ENCODE measurements at regions not wholly inside any gene's neighbourhood (a gene's known extent, or its start where the extent isn't known, plus 50 kb on each side); places are given as distances from the start of the nearest gene placed in this dataset.

GRCh38 chr2:136664713-136665405 lies 100.5 kb upstream of the THSD7B start:
- H3K27ac ChIP-seq (ENCODE audit: extremely low read depth, low read depth, low read length), result no peak overlapping the region
- no peak overlapping the region for H3K4me3 ChIP-seq (ENCODE audit: low read depth, low read length)
- TF ChIP-seq KLF9 (tag by site-specific recombination; IDR thresholded peaks at IDR 0.05; ENCODE audit: low read depth) (no peak), PRDM6 (tag by site-specific recombination; IDR thresholded peaks at IDR 0.05) (no peak), ZNF146 (tag by site-specific recombination; IDR thresholded peaks at IDR 0.05) (no peak), ZBTB11 (tag by site-specific recombination; conservative IDR thresholded peaks at IDR 0.05; ENCODE audit: low read depth) (no peak)
- CTCF ChIA-PET, result no interaction called here
- POLR2A ChIA-PET, result interaction anchor here (0.6 kb wide), 1 partner anchor 715 kb away, joined by 3 read pairs; no protein-coding TSS in a partner anchor
- H3K9me3 ChIP-seq (ENCODE audit: control insufficient read depth, insufficient read depth, low read depth, low read length), result no peaks in the 10 kb centered on the region
- no peaks in the 10 kb centered on the region for H3K4me1 ChIP-seq (ENCODE audit: control insufficient read depth, insufficient read depth, low read length)
- H3K36me3 ChIP-seq (ENCODE audit: control insufficient read depth in 2 of 2, insufficient read depth in 1 of 2, low read length in 2 of 2), result no peaks in the 10 kb centered on the region

DNA sequence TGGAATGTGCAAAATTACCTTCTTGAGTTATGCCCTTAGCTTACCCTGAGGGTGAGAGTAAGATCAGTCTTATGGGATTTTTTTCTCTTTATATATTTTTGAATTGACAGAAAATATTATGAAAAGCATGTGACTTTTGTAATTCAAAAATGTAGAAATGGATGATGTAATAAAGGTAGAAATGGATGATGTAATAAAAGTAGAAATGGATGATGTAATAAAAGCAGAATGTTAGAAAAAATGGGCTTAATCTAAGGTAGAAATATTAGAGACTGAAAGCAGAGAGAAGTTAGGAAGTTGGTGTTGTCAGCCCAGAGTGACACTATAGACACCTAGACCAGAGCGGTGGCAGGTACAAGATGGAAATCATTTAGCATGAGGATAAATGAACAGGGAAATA lies 107.1 kb upstream of the THSD7B start:
- no peak overlapping the region for H3K4me3 ChIP-seq (ENCODE audit: low read depth, low read length)
- TF ChIP-seq ATF2 (tag by site-specific recombination; IDR thresholded peaks at IDR 0.05; ENCODE audit: low read depth) (peak; percentile 60), ZNF645 (tag by site-specific recombination; IDR thresholded peaks at IDR 0.05) (no peak)
- no peaks in the 10 kb centered on the region for H3K9me3 ChIP-seq (ENCODE audit: control insufficient read depth, insufficient read depth, low read depth, low read length)
- ChIA-PET CTCF (no interaction called here), POLR2A (no interaction called here)
- no peaks in the 10 kb centered on the region for H3K4me1 ChIP-seq (ENCODE audit: control insufficient read depth, insufficient read depth, low read length)
- no peaks in the 10 kb centered on the region for H3K36me3 ChIP-seq (ENCODE audit: control insufficient read depth in 2 of 2, insufficient read depth in 1 of 2, low read length in 2 of 2)
- H3K27ac ChIP-seq (ENCODE audit: extremely low read depth, low read depth, low read length), result no peak overlapping the region

GRCh38 chr2:136653861-136654260 lies 111.5 kb upstream of the THSD7B start:
- no peak overlapping the region for H3K4me3 ChIP-seq (ENCODE audit: low read depth, low read length)
- POLR2A ChIA-PET, result no interaction called here
- no peaks in the 10 kb centered on the region for H3K9me3 ChIP-seq (ENCODE audit: control insufficient read depth, insufficient read depth, low read depth, low read length)
- CTCF ChIA-PET, result interaction anchor here (0.7 kb wide), 1 partner anchor 174 kb away, joined by 3 read pairs; no protein-coding TSS in a partner anchor
- TF ChIP-seq ZNF214 (tag by site-specific recombination; IDR thresholded peaks at IDR 0.05; ENCODE audit: borderline replicate concordance), result no peak
- no peak for TF ChIP-seq ZNF335 (tag by site-specific recombination; conservative IDR thresholded peaks at IDR 0.05)
- TF ChIP-seq ZBTB6 (tag by site-specific recombination; IDR thresholded peaks at IDR 0.05), result no peak
- TF ChIP-seq, protein P1, sequence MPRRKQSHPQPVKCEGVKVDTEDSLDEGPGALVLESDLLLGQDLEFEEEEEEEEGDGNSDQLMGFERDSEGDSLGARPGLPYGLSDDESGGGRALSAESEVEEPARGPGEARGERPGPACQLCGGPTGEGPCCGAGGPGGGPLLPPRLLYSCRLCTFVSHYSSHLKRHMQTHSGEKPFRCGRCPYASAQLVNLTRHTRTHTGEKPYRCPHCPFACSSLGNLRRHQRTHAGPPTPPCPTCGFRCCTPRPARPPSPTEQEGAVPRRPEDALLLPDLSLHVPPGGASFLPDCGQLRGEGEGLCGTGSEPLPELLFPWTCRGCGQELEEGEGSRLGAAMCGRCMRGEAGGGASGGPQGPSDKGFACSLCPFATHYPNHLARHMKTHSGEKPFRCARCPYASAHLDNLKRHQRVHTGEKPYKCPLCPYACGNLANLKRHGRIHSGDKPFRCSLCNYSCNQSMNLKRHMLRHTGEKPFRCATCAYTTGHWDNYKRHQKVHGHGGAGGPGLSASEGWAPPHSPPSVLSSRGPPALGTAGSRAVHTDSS (tag by site-specific recombination; IDR thresholded peaks at IDR 0.05), result no peak
- no peaks in the 10 kb centered on the region for H3K36me3 ChIP-seq (ENCODE audit: control insufficient read depth in 2 of 2, insufficient read depth in 1 of 2, low read length in 2 of 2)
- H3K4me1 ChIP-seq (ENCODE audit: control insufficient read depth, insufficient read depth, low read length), result no peaks in the 10 kb centered on the region
- no peak overlapping the region for H3K27ac ChIP-seq (ENCODE audit: extremely low read depth, low read depth, low read length)
